Astrocyte of the spinal cord (primary cell): ENCODE measurements at regions not wholly inside any gene's neighbourhood (a gene's known extent, or its start where the extent isn't known, plus 50 kb on each side); places are given as distances from the start of the nearest gene placed in this dataset.
A peak's percentile ranks its signal among the peaks of the same experiment; 100 is the strongest.

ENCODE experiments used
- DNase-seq: peaks from one replicate; pipeline ENCODE4 v3.0.0; 2011; ENCODE audit warnings: low read depth, low spot score
- H3K4me3 ChIP-seq: 2 replicates; pipeline ENCODE4 v1.5.1; 2011; ENCODE audit warnings: low read depth, mild to moderate bottlenecking, low read length, moderate library complexity
- in situ Hi-C: cut with HindIII; loops from 2 replicates; pipeline ENCODE4 v1.10.0; 2017; ENCODE audit warnings: low sequenced_read_pairs
- TF ChIP-seq, protein P1 (sequence below): IDR thresholded peaks from 2 replicates; pipeline ENCODE4 v1.5.1; 2012; ENCODE audit warnings: low read depth, mild to moderate bottlenecking, low read length, inconsistent platforms

DNA sequence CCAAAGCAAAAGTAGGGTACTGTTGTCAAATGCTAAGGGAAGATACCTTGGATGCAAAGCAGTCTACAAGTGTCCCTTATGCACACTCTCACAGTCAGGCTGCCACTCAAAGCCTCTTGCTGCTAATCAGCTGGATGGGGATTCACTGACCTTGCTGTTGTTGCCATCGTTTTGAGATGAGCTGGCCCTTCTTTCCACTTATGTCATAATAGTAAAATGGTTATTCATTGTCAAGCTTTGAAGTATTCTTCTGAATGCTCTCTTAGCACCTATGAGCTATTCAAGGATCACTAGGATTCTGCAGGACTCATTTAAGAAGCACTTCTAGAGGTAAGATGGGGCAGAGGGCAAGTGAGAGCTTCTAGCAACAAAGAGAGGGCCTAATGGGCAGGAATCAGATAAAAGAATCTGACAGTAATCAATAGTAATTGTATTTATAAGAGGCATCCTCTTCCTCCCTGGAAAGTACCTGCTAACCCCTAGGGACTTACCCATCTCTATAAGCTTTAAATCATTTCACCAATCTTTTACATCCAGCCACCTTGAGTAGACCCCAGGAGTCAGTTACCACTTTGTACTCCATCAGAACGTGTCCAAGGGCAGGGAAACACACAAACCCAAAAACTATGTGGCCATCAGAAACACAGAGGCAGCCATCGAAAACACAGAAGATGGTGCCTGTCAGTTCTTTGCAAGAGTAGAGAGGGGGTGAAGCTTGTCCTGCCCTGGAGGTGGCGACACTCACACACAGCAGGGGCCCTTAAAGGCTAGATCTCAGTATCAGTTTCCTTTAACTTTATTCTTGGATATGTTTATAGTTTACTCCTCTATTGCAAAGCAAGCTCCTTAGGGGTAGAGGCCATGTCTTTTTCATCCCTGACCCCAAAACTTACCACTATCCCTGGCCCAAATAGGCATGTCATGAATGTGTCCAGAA lies 103.7 kb upstream of the NFIA start:
- in situ Hi-C loops: no loop called here
- TF ChIP-seq, protein P1, sequence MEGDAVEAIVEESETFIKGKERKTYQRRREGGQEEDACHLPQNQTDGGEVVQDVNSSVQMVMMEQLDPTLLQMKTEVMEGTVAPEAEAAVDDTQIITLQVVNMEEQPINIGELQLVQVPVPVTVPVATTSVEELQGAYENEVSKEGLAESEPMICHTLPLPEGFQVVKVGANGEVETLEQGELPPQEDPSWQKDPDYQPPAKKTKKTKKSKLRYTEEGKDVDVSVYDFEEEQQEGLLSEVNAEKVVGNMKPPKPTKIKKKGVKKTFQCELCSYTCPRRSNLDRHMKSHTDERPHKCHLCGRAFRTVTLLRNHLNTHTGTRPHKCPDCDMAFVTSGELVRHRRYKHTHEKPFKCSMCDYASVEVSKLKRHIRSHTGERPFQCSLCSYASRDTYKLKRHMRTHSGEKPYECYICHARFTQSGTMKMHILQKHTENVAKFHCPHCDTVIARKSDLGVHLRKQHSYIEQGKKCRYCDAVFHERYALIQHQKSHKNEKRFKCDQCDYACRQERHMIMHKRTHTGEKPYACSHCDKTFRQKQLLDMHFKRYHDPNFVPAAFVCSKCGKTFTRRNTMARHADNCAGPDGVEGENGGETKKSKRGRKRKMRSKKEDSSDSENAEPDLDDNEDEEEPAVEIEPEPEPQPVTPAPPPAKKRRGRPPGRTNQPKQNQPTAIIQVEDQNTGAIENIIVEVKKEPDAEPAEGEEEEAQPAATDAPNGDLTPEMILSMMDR: peak; percentile 58
- no peak for DNase-seq

DNA sequence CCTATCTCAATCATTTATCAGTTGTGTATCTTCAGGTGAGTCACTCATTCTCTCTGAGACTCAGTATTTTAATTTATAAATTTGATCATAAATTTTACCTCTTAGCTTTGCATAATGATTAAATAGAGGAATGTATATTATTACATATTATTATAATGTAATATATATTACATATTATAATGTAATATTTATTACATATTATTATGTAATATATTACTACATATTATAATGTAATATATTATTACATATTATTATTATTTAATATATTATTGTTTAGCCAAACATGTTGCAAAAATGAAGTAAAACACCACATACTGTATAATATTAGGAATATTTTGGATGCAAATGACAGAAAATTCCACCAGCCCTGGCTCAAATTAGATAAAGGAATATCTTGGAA lies 104.7 kb upstream of the NFIA start:
- TF ChIP-seq, protein P1: no peak
- in situ Hi-C loops: no loop called here
- DNase-seq: no peak
- H3K4me3 ChIP-seq: no peak overlapping the region

More for the DNA sequence above, 103.7 kb upstream of the NFIA start:
- no peak overlapping the region for H3K4me3 ChIP-seq

DNA sequence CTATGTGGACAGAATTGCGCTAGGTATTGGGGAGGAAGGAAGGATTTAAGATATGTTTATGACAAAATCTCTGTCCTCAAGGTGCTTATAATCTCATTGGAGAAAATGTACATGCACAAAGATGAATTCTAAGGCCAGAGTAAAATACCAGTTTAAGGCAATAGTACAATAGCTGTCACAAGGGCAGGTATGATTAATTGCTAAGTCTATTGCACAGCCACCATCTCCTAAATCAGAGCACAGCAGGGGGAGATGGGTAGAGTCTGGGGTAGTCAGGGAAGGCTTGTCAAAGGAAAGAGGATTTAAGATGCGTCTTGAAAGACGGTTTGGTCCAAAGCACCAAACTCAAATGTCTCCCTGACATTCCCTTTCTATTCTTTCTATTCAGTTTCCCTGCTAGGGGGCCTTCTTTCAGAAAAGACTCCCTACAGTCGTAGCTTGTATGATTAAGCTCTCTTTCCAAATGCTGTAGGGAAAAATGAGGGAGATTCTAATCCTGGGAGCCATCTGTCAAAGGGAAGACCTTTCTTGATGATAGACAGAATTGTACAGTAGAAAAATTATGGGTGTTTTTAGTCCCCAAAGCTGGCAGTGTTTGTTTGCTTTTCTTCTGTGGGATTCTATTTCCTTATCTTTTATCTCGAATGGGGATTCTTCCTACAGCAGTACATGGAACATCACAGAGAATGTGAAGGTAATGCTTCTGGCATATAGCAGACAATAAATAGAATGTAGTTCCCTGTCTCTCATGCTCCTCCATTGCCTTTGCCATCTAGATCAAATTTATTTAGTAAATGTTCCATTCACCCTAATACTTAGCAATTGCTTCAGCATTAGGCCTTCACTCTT lies 107.6 kb upstream of the NFIA start:
- H3K4me3 ChIP-seq: no peak overlapping the region
- in situ Hi-C loops: no loop called here
- TF ChIP-seq, protein P1: no peak
- no peak for DNase-seq

DNA sequence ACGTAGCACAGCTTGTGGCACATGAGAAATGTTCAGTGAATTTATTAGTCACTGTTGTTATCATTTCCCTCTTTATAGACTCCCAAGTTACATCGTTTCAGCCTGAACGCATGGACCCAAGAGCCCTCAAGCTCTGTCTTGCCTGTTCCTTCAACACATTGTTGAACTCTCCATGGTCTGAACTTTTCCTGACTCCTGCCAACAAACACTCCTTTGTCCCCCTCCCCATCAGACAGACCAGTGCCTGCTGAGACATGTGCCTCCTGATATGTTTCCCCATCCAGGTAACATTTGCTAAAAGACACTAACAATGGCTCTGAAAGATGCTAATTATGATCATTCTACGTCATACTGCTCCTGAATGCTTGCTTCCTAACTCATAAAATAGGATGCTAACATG lies 108.7 kb upstream of the NFIA start:
- TF ChIP-seq, protein P1: no peak
- in situ Hi-C loops: no loop called here
- H3K4me3 ChIP-seq: no peak overlapping the region
- DNase-seq: no peak

DNA sequence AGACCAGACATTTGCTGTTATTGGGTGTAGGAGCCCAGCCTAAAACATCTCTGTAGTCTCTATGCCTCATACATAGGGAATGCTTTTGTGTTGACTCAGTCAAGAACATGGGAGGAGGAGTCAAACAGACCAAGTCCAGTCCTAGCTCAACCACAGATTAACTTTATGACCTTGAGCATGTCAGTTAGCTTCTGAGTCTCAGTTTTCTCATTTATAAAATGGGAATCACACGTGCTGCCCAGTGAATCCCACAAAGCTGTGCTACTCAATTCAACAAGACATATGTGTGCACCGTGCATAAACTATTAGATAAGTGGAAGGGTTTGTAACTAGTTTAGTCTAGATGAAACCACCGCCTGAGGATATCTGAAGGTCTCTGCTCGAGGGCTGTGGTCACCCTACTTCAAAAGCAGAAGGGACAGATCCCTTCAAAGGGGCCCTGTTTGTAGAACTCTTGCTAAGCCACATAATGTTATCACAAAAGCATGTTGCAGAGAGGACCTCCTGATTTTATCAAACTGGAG lies 109.5 kb upstream of the NFIA start:
- H3K4me3 ChIP-seq: no peak overlapping the region
- in situ Hi-C loops: no loop called here
- TF ChIP-seq, protein P1: no peak
- peak; percentile 86 for DNase-seq

DNA sequence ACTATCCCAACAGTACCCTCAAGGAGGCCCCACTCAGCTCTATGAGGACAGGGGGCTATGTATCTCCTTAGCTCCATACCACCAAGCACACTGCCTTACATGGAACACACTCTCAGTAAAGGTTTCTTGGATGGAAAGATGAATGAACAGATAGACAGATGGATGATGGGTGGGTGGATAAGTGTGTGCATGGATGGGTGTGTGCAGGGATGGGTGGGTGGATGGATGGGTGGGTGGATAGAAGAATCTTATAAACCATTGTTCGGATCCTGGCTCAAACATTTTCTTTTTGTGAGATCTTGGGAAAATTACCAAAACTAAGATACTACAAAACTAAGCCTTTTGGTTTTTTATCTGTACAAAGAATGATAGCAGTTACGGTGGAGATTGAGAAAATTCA lies 111.0 kb upstream of the NFIA start:
- TF ChIP-seq, protein P1: no peak
- H3K4me3 ChIP-seq: no peak overlapping the region
- in situ Hi-C loops: no loop called here
- DNase-seq: no peak
